HG03558 (cell line): ENCODE measurements at regions not wholly inside any gene's neighbourhood (a gene's known extent, or its start where the extent isn't known, plus 50 kb on each side); places are given as distances from the start of the nearest gene placed in this dataset.

Source experiments
- ATAC-seq: cut with Tn5 transposase; IDR thresholded peaks from one replicate; pipeline ENCODE4 v1.9.1; 2021; ENCODE audit warnings: moderate number of reproducible peaks; ENCODE audit not compliant: unreplicated experiment; ENCODE audit errors: extremely low read depth

- no peak for ATAC-seq
These were observed 74.9 kb upstream of the GAREM1 start for GRCh38 chr18:32545631-32546030.

DNA sequence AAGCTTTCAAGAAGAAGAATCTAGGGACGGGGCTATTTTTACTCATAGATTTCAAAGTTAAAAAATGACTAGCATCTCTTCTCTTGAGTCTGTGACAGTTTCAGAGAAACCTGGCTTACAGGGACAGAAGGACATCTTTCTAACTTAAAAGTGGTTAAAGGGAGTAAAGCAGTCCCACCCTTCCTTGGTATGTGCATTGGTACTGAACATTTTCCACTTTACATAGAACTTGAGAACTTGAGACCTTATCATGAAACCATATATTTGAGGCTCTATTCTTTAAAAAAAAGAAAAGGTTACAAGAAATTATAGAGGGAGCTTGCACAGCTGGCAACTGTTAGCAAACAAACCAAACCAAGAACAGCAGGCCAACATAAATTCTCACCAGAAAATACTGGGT lies 73.4 kb upstream of the GAREM1 start:
- no peak for ATAC-seq

DNA sequence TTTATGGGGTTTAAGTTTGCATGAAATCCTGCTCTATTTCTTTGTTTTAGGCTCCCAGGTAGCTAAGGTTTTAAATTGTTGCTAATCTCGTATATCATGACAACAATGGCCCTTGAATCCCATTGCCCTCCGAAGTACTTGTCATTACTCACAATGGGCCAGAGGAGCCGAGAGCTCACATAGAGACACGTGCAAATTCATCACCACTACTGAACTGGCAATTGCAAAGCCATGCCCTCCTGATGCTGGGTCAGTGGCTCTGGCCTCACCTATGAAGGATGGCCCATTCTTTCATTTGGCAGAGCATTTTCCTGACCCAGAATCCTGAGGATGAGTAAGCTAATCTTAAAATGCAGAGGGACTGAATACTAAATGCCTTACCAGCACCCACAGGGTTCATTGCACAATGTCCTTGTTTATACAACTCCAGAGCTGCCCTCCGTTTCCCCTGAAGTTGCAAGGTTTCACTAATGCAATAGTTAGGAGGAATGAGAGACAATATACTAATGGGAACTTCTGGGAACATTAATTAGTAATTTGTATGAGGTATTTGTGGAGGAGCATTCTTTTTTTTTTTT lies 71.6 kb upstream of the GAREM1 start:
- ATAC-seq = no peak

GRCh38 chr18:32530947-32531651 lies 60.4 kb upstream of the GAREM1 start:
- ATAC-seq = peak; percentile 97

GRCh38 chr18:32529722-32530420 lies 59.2 kb upstream of the GAREM1 start:
- ATAC-seq = no peak

GRCh38 chr18:32520771-32521170 lies 50.1 kb upstream of the GAREM1 start:
- no peak for ATAC-seq
